ENCODE measurements at regions not wholly inside any gene's neighbourhood (a gene's known extent, or its start where the extent isn't known, plus 50 kb on each side); places are given as distances from the start of the nearest gene placed in this dataset.
"Not testable (repeated sequence)": the region's sequence is repeated elsewhere in the genome, so short reads cannot be mapped to it uniquely, and the experiment has no call there.

DNA sequence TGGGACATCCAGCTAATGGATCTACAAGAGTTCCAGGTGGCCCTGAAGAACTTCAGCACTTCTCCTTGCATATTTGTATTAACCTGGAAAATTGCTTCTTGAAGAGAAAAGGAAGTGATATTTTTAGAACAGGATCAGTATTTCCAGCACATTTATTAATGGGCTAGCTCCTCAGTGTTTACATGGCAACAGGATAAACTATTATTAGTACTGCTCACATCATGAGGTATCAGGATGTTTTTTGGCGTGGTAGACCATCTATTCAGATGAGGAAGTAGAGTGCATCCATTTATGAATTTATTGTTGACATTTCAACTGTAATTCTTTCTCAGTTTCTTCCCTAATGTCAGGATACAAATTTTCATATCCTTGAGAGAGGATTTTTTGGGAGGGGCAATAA, 144.4 kb downstream of the KCNRG start:
- no peak for DNase-seq

DNA sequence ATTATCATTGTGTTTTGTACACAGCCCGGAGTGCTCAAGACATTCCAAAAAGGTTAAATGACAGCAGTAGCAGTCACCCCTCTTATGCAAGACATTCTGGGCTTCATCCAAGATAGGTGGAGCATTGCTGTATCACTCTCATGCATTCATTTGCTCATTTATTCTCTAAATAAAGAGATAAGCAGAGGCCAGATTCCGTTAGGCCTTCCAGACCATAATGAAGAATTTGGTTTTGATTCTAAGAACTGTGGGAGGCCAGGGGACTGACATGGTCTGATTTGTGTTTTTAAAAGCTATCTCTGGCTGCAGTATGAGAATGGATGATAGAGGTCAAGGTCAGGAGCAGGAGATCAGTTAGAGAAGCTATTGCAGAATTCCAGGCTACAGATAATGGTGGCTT, 145.8 kb downstream of the KCNRG start:
- no peak for DNase-seq

DNA sequence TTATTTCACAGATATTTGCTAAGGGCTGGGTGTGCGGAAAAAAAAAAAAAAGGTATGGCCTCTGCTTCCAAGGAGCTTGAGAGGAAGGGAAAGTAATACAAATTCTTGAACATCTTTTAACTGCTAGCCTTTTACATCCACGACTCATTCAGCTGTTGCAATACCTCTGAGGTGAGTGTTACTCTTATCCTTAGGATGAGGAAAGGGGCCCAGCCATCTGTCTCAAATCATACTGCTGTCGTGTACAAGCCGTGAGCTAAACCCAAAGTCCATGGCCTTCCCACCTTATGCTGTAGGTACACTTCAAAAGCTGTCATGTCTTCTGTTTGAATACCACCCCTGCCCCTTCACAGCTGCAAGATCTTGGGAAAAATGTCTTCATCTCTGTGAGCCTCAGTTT, 146.8 kb downstream of the KCNRG start:
- no peak for DNase-seq

DNA sequence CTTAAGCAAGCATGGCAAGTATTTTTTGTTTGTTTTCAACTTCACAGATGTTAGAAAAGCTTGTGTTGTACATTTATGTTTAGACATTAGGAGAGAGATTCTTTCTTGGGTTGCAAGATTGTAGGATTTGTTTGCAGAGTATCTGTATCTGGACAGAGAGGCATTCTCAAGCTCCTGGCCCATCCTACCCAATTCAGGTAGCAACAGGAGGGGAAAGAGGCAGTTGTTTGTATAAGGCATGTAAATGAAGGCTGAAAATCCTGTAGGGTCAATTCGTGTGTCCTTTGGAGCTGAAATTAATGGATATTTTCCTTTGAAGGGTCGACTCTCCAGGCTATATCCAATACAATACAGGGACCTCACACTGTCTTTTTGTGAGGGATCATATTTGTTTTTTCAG, 147.3 kb downstream of the KCNRG start:
- no peak for DNase-seq

DNA sequence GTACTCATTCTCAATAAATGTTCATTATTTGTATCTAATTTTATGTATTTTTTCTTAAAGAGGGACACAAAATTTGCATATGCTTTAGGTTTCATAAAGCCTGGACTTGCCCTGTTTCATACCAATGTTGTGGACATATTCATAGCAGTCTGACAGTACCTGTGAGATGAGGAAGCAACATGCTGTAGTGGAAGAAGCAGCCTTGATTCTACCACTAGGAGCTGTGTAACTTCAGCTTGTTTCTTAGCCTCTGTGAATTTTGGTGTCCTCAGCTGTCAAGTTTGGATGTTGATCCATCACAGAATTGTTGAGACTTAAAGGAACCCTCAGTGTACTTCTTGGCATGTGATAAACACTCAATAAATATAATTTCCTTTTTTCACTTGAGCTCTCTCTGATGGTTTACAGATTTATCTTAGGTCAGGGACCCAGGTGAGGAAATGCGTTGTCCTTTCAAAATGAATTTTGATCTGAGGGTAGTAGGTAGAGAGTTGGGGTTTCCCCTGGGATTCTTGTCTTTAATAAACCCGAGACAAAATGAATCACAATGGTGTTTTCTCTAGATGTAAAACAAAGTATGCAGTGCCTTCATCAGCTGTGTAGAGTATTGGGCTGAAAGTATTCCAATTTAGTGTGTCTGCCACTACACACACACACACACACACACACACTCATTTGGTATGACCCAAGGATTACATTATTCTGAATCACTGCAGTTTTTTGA, 152.1 kb downstream of the KCNRG start:
- DNase-seq = no peak

DNA sequence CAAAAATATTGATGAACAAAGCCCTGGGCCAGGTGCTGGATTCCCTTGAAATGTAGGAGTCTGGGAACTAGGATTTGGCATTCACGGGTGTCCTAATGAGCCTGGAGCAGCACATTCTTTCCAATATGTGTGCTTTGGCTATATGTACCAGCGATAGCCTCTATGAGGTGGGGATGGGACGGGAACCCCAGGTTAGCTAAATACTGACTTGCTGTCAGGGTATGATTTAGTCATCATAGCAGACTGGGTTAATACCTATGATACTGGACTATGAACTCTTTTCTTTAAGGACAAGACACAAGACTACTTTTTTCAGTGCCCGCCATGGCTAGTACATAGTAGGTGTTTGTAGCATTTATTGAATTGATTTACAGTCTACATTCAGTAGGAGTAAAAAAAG, 152.7 kb downstream of the KCNRG start:
- no peak for DNase-seq

DNA sequence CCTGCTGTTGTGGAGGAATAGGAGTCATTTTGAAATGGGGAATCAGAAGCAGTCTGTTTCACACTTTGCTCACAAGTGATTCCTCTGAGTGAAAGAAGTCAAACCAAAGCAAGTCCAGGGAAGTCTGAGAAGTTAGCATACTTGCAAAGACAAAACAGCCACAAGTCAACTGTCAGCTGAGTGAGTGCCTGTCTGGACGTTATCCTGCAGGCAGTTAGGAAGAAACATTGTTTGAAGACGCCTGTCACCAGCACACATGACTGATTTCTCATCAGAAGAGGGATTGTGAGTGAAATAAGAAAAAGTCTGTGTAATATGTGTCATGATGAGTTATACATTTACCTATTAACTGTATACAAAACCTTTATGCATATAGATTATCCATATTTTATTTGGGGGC, 153.5 kb downstream of the KCNRG start:
- DNase-seq = no peak

DNA sequence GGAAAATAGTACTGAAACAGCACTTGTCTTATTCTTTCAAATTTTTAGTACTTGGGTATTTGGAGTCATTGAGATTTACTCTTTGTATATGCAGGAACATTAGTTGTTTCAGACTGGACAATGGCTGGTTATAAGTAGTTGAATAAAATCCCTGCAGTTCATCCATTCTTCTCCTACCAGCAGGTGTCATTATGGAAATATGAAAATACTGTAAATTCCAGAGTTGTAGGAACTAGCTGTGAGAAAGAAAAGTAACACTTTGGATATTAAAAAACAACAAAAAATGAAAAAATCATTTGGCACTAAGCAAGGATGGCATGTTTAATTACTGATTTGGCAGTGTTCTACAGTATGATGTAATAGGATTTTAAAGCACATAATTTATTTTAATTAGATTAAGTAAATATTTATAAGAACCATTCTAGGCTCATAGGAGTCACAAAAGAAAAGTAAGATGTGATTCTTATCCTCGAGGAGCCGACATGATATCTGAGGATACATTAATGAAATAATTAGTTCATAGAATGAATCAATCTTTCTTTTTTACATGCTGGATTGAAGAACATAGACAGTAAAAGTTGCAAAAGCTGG, 155.3 kb downstream of the KCNRG start:
- DNase-seq = no peak

DNA sequence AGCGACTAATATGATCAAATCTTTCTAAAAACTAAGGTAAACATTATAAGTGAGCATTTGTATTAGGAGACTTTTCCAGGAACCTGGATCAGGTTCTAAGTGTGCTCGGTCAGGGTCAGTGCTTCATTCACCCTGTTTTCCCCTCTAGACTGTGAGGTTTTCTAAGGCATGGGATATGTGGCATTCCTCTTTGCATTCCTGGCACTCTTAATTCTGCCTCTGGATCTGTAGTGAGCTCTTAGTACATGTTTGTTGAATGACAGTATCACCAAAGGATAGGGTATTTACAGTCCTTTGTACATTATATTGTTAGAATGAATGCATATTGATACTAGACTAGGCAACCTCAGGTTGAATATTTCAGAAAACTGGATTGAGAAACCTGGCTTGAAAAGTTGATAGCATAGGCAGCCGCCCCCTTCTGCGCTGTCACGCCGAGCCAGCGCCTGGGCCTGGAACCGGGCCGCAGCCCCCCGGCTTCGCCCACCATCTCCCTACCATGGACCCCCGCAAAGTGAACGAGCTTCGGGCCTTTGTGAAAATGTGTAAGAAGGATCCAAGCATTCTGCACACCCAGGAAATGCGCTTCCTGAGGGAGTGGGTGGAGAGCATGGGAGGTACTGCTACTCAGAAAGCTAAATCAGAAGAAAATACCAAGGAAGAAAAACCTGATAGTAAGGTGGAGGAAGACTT, 156.5 kb downstream of the KCNRG start:
- no peak for DNase-seq

DNA sequence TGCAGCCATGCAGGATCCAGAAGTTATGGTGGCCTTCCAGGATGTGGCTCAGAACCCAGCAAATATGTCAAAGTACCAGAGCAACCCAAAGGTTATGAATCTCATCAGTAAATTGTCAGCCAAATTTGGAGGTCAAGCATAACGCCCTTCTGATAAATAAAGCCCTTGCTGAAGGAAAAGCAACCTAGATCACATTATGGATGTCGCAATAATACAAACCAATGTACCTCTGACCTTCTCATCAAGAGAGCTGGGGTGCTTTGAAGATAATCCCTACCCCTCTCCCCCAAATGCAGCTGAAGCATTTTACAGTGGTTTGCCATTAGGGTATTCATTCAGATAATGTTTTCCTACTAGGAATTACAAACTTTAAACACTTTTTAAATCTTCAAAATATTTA, 157.8 kb downstream of the KCNRG start:
- not testable (repeated sequence) for DNase-seq

DNA sequence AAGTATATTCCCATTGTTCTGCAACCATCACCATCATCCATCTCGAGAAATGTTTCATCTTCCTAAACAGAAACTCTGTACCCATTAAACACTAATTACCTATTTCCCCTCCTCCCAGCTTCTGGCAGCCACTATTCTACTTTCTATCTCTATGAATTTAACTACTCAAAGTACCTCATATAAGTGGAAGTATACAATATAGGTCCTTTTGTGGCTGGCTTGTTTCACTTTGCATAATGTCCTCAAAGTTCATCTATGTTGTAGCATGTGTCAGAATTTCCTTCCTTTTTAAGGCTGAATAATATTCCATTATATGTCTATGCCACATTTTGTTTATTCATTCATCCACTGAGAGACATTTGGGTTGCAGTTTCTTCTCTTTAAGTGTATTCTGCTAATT, 159.4 kb downstream of the KCNRG start:
- no peak for DNase-seq

DNA sequence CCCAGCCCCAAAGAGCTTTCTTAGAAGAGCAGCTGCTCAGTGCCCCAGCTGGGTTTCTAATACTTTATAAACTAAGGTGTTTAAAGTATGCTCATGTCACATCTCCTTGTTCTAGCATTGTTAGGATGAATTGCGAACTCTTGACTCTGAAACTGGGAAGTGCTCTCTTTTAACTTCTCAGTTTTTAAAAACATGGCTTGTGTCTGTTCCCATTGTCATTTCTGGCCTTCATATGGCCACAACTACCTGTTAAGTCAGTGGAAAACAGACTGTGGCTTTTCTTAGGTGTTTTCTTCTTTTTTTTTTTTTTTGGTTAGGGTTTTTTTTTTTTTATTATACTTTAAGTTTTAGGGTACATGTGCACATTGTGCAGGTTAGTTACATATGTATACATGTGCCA, 164.7 kb downstream of the KCNRG start:
- DNase-seq = no peak

DNA sequence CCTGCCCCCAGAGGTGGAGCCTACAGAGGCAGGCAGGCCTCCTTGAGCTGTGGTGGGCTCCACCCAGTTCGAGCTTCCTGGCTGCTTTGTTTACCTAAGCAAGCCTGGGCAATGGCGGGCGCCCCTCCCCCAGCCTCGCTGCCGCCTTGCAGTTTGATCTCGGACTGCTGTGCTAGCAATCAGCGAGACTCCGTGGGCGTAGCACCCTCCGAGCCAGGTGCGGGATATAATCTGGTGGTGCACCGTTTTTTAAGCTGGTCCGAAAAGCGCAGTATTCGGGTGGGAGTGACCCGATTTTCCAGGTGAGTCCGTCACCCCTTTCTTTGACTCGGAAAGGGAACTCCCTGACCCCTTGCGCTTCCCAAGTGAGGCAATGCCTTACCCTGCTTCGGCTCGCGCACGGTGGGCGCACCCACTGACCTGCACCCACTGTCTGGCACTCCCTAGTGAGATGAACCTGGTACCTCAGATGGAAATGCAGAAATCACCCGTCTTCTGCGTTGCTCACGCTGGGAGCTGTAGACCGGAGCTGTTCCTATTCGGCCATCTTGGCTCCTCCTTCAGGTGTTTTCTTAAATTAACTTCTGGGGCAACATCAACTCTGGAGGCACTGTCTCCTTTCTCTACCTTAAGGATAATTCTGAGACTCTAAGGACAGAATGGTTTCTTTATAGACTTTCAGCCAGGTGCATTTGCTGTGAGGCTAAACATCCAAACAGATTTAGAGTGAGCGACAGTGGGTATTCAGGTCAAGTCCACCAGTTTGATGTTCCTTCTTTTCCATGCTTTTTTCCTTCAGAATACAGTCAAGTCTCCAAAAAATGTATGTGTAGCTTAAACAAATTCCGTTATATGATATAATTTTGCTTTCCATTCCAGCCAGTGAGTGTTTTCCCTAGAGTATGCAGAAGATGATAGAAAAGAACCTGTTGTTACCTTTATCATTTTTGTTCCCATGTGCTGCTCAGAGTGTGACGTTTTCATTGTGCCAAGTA, 170.8 kb downstream of the KCNRG start:
- not testable (repeated sequence) for DNase-seq

DNA sequence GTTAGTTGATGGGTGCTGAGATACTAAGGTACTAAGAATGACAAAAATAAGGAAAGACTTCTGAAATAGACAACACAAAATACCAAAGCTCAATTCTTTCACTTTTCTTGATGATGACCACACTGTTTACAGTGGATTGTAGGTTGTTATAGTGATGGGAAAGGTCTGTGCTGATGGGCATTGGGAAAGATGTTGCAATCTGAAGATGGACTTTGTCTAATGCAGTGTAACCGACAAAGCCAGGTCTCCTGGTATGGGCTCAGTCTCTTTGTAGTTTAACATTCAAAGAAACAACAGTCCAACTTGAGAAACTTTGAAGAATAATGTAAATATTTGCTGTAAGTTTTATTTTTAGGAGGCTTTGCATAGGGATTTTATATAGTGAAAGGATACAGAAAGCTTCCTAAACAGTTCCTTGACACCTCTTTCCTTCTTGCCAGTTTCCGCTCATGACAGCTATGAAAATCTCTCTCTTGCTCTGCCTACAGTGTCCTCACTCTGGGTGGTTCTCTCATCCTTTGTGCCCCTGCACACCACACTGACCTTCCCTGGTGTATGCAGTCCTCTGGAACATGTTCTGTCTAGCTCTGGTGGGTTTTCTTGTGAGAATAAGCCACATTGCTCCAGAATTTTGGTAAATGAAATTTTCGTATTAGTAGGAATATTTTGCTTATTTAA, 172.2 kb downstream of the KCNRG start:
- no peak for DNase-seq

DNA sequence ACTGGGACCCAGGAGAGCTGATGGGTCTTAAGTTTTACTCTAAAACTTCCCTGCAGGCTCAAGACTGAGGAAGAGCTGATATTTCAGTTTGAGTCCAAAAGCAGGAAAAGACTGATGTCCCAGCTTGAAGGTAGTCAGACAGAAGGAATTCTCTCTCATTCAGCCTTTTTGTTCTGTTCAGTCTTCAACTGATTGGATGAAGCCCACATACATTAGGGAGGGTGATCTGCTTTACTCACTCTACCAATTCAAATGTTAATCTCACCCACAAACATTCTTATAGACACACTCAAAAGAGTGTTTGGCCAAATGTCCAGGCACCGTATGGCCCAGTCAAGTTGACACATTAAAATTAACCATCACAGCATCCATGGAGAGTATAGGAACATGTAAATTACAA, 173.5 kb downstream of the KCNRG start:
- DNase-seq = no peak

DNA sequence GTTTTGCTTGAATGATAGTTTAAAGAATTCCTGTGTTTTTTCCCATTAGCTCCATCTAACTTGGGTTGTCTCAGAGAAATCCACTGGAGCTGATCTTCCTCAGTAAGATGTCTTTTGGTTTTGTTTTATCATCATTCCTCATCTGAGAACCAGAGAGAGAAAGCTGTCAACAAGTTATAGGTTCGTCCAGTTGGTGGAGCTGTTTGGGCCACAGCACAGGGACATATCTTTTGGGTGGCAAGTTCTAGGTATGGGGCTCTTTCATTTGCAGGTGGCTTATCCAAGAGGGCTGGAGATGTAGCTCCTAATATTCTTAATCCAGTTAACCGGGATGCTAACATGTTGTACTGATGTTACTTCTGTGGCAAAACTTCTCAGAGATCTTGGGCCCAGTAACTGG, 174.2 kb downstream of the KCNRG start:
- DNase-seq = no peak

DNA sequence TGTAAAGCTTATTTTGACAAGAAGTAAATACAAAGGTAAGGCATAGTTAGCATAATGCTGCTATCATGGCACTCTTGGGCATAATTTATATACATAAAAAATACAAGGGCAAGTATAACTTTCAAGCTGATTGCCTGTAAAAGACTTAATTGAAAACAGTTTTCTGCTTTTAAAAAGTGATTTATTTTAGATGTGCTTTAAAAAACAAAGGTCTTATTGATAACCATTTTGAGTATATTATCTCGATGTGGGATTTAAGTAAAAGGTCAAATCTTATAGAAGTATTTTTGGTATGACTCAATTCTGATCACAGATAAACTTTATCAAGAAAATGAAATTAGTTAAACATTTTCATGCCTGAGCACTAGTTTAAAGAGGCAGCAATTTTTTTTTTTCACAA, 175.8 kb downstream of the KCNRG start:
- no peak for DNase-seq

DNA sequence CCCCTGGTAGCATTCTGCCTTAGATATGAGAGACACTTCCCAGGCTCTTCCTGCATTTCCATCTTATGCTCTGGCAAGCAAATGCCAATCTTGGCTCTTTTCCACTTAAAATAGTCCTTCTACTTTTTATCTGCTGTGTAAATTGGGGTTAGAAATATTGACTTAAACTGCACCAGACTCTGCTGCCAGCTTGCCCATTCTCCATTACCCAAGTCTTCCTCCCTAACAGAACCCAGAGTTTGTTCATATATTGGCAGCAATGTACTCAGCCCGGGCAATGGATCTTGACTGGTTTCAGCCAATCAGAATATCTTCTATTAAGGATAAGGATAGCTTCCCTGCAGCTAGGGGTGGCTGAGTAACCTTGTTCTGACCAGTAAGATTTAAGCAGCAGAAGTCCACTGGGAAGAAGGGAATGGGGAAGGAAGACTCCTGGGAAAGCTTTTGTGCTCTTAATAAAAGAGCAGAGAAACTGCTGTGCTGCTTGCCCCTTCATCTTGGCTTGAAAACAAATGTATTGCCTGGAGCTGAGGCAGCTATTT, 177.1 kb downstream of the KCNRG start:
- DNase-seq = no peak

DNA sequence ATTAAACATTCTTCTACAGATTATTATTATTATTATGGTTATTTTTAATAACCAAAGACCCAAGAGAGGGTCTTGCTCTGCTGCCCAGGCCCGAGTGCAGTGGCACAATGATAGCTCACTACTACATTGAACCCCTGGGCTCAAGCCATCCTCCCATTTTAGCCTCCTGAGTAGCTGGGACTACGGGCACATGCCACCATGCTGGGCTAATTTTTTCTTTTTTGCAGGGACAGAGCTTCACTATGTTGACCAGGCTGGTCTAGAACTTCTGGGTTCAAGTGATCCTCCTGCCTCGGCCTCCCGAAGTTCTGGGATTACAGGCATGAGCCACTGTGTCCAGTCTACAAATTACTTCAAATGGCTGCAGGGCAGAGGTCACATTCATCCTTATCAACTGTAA, 179.8 kb downstream of the KCNRG start:
- DNase-seq = no peak

DNA sequence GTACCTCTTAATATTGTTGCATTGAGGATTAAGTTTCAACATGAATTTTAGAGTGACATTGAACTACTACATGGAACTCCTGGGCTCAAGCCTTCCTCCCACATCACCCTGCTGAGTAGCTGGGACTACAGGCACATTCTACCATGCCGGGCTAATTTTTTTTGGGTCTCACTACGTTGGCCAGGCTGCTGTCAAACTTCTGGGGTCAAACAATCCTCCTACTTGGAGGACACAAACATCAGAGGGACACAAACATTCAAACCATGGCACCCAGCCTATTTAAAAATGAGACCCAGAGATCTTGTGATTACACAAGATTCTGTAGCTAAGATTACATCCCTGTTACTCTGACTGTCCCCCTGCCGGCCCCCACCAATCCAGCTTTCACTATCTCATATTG, 180.9 kb downstream of the KCNRG start:
- DNase-seq = no peak

DNA sequence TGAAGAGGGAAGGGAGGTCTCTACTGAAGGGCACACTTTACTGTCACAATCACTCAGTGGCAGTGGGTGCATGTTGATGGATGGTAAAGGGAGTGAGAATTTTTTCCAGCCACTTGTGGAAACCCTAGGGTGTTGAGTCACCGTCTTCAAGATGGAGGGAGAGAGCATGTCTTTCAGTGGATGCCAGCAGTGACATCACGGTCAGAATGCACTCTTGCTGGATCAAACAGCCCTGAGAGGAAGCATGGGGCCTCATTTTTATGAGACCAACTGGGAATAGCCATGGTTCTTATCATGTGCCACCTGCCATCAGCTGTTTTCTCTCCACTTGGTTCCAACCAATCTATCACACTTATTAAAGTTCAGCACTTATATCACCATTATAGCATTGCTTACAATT, 182.5 kb downstream of the KCNRG start:
- DNase-seq = no peak

DNA sequence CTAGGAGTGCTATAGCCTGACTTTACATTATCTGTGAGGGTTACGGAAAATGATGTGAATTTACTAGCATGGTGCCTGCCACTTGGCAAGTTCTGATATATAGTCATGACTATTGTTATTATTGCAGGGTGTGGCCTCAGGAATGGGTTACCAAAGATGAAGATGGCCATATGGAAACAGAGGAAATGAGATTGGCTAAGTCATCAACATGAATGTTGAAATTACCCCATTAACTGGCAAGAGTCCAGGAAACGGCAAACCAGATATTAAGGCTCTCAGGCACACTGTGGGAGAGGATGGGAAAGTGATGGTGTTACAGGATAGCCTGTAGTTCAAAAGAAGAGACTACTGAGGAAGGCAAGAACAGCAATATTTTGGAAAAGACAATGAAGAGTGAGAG, 183.3 kb downstream of the KCNRG start:
- DNase-seq = no peak
